GM19397 (cell line): ENCODE measurements at regions not wholly inside any gene's neighbourhood (a gene's known extent, or its start where the extent isn't known, plus 50 kb on each side); places are given as distances from the start of the nearest gene placed in this dataset.

Experiments
- ATAC-seq: cut with Tn5 transposase; IDR thresholded peaks from one replicate; pipeline ENCODE4 v1.9.1; 2021; ENCODE audit warnings: mild to moderate bottlenecking, moderate library complexity; ENCODE audit not compliant: unreplicated experiment

DNA sequence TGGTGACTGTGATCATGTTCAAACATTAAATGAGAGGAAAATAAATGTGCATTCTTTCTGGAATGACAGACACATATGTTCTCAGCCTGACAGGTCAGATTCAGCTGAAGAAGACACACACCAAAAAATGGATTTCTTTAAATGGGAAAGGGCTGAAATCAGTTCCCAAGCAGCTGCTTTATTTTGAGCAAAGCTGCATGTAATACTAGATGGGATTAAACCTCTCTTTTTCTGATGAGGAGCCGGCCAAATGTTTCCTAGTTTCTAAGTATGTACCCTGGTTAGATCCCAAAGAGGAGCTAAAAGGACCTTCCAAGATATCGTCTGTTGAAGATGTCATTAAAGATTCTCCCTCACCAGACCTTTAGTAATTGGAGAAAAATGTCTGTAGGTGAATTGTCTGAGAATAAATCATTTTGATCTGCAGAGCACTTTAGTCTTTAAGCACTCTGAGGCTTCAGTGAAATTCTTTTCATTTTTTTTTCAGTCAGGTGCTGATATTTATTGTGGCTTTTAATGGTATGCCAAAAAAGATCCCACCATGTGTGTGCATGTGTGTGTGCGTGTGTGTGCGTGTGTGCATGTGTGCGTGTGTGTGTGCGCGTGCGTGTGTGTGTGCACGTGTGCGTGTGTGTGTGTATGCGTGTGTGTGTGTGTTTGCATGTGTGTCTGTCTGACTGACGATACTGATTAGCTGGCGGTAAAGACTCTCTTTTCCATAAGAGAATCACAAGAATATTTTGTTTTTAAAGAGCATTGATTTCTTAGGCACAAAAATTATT, 175.8 kb downstream of the IRS1 start:
- no peak for ATAC-seq

DNA sequence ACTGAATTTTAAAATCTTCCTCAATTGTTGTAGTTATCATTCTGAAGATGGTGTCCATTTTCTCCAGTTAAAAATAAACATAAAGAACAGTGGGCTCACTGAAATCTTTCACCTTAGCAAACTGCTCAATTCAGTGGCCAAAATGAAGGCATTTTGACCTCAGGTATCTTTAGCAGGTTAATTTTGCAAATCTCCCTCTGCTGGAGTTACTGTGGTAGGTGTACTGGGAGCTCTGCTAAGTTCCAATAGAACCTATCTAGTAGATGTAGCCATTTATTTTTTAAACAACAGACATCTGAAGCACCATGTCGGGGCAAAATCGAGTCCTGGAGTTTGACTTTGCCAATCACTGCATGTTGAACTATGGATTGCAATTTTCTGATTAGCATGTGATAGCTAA, 177.1 kb downstream of the IRS1 start:
- no peak for ATAC-seq

DNA sequence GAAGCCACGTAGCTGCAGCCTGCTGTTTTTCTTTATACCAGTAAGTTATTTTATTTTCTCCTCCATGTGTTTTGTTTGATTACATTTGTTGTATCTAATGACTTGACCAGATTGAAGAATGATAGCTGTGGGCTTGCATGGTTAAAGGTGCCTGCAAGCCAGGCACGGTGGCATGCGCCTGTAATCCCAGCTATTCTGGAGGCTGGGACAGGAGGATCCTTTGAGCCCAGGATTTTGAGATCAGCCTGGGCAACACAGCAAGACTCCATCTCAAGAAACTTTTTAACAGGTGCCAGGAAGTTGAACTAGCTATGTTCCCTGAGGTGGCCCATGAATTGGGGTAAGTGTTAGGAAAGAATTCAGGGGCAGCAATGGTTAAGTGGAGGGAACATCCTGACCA, 179.4 kb downstream of the IRS1 start:
- ATAC-seq: no peak

DNA sequence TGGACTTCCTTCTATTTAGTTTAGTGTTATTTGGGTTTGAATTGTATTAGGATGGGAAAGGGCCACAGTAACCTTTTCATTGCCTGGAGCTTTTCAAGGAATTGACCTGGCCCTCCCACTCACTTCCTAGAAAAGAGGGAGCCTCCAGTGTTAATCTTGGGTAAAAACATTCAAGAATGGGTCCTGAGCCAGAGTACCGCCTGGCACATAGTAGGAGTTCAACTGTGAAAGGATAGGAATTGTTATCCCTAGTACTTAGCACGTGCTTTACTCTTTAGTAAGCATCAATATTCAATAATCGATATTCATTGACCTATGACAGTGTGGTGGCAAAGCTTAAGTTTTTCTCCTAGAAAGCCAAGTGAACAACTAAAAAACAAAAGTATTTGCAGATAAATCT, 179.9 kb downstream of the IRS1 start:
- ATAC-seq: no peak

DNA sequence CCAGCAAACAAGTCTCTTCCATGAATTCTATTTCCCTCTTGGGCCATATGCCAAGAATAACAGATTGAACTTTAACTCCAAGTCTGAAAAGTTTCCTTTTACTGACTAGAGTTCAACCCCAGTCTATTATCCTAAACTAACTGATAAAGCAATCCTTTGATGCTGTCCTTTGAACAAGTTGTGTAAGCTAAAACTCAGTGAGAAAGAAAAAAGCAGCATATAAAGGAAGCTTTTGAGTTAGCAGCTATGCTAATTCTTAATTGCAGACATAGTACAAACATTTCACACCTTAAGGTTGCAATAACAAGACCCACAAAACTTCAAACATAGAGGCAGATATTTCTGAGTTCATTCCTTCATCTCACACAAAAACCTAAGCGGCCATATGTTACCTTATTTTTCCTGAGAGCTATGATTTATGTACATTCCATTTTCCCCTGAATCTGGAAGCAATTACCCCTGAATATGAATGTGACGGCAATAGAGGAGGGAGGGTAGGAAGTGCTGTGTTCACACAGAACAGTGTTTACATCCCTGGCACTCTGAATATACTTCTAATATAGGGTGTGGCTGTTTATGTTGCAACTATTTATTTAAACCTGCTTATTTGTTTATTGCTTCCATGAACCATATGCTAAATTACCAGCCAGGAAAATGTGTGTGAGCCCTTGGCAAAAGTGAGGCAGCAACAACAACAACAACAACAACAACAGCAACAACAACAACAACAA, 180.6 kb downstream of the IRS1 start:
- no peak for ATAC-seq

DNA sequence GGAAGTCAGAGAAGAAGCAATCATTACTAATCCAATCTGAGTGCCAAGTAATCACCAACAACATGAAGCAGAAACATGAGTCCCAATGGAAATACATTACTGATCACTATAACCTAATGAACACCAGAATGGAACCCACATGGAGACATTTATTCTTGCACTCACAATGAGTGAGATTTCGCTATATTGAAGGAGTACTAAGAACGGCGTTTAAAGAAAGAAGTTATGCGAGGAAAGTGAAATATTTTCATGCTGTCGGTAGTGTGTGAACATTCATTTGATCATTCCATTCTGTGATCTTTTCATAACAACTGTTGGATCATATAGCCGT, 181.1 kb downstream of the IRS1 start:
- ATAC-seq: no peak

DNA sequence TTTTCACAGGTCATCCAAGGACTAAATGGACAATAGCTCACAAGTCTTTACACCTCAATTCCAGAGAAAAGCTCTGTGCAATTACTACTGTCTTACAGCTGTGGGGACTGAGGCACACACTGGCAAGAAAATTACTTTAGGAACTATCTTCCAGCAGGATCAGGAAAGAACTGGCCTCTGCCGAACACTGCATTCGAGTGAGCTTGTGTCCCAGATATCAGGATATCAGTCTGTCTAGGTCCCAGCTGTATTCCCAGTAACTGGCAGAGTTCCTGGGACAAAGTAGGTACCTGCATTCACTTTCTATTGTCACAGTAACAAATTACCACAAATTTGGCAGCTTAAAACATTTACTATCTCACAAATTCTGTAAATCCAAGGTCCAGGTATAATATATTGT, 183.7 kb downstream of the IRS1 start:
- no peak for ATAC-seq

DNA sequence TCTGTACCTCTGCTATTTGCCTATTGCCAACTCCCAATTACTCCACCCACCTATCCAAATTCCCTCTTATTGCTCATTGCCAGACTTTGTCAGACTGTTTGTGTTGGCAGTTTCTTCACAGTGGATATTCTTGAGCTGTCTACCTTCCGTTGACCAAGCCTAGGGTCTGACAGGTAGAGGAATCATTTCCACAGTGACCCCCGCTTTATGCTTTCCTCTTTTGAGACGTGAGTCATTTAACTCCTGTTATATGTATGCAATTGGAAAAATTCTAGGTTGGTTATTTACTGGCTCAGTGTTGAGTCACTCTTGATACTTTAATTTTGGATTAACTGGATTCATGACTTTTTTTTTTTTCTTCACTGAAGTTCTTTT, 187.7 kb downstream of the IRS1 start:
- no peak for ATAC-seq

DNA sequence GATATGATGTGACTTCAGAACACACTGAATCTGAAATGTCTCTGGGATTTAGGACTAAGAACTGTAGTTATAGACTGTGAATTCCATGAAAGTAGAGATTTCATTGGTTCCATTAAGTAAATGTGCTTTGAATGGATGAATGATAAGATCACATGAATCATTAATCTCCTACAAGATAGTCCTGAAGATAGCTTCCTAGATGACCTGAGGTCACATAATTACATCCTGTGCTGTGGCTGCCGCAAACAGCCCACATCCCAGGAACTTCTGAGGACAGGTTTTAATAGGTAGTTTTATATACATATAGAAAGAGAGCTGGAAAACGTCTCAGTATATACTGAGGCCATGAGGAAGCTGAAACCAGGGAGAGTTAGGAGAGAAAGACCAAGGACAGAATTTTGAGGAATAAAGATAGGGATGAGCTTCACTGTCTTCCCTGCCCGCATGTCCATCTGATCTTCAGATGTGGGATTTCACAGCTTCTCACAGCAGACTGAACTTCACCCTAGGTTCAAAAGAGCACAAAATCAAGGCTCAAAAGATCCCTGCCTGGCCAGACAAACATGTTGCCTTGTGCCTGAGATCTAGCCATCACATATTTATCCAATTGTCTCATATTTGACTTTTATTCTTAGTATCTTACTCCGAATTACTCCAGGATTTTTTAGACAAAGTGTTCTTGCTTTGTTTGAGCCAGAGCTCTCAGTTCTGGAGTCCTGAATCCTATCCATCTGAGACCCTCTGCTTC, 188.2 kb downstream of the IRS1 start:
- no peak for ATAC-seq

DNA sequence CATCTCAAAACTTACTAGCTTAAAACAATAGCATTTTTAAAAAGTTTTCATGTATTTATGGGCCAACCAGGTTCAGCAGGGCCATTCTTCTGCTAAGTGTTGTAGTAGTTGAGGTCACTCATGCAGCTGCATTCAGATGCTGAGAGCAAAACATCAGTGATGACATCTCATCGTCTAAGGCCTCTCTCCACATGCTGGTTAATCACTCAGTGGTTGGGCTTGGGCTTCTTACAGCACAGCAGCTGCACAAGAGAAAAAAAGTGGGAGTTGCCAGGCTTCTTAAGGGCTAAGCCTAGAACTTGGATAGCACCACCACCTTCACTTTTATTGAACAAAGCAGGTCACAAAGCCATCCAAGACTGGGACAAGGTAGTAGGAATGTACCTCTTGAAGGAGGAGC, 190.3 kb downstream of the IRS1 start:
- no peak for ATAC-seq

DNA sequence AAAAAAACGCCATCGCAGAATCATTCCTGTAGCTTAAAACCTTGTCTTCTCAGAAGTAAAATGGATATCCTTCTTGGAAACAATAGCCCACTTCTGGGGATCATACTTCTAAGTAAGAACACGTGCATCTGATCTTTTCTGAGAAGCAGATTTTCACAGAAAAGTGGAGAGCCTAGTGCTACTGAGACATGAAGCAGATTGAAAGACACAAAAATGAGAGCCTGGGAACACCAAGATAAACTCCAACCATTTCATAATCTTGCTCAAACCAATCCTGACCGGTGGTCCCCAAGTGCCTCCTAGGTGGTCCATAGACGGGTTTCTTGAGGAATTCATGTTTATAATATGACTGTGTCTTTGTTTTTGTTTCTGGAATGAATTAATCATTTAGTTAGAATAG, 191.2 kb downstream of the IRS1 start:
- ATAC-seq: no peak

DNA sequence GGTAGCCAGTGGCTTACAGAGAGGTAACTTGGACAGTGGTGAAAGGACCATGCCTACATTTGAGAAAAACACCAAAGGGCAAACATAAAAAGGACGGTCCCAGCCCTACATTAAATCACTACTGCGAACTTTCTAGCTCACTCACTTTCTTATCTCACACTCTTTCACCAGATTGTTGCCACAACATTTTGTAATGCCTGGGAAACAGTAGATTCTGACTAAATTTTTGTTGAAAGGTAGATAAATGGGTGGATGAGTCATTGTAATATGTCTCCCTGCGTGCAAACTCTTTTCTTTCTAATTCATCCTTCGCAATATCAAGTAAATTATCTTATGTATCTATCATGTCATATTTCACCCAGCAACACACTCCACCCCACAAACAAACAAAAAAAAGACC, 192.2 kb downstream of the IRS1 start:
- no peak for ATAC-seq

DNA sequence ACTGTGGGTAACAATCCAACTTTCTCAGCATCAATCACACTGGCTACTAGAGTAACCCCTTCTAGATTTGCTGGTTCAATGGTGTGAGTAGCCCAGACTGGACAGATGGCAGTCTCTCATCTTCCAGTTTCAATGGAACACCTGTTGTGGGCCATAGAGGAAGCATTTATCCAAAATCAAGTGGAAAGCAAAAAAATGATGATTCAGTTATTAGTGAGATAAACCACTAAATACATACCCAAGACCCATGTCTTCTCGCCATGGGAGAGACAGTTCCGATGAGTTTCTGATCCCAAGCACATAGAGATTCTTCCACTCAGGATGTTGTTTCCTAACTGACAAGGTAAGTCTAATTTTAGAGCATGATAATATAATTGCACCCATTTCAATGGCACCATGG, 194.0 kb downstream of the IRS1 start:
- ATAC-seq: no peak

DNA sequence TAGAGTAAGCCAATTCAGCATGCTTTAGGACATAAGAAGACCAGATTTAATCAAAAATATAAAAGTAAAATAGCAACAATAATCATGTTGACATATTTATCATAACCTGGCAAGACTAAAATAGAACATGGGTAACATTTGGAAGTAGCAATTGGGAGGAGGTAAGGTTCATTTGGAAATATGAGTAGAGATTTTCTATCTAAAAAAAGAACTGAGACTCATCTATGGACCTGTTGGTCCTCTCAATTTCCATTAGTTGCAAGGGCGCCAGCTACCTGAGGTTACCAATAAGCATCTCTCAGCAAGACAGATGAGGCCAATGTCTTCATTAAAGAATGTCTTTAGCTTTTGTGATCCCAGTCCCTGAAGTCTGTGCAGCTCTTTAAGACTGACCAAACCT, 196.0 kb downstream of the IRS1 start:
- ATAC-seq: no peak

DNA sequence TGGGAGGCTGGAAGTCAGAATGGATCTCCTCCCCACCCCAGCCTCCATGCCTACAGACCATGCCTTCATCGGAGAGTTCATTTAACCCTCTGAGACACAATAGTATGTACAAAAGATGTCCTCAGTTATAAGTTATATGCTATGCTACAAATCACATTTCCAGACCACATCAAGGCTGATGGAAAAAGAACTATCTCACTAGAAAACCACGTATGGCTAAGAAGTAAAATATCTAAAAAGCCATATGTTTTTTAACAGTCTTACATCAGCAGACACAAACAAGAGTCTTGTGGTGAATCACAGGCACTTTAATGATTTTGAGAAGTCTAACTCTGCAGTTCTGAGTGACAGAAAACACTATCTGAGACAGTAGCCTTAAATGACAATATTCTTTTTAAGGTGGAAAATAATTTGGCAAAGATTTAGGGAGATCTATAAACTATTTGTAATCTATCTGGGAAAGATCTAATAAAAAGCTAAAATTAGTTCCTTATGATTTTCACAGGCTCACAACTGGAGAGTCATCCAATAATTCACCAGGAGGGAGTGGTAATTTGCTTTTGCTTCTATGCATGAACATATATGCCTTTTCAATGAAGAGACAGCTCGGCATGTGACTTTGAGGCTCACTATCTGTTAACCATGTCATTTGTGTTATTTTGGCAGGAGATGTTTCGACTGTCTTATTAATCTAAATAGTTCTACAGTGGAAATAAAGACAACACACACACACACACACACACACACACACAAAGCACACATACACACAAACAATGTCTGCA, 197.5 kb downstream of the IRS1 start:
- no peak for ATAC-seq

DNA sequence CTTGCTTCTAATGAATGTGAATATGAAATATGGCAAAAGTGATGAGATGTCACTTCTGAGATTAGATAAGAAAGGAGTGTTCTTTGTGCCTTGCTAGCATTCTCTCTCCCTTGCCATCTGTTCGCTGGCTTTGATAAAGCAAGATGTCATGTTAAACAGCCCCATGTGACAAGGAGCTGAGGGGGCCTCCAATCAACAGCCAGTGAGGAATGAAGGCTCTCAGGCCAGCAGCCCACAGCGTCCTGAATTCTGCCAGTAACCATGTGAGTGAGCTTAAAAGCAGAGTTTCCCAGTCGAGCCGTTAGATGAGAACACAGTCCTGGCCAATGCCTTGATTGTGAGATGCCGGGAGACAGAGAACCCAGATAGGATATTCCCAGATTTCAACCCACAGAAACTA, 198.8 kb downstream of the IRS1 start:
- no peak for ATAC-seq

DNA sequence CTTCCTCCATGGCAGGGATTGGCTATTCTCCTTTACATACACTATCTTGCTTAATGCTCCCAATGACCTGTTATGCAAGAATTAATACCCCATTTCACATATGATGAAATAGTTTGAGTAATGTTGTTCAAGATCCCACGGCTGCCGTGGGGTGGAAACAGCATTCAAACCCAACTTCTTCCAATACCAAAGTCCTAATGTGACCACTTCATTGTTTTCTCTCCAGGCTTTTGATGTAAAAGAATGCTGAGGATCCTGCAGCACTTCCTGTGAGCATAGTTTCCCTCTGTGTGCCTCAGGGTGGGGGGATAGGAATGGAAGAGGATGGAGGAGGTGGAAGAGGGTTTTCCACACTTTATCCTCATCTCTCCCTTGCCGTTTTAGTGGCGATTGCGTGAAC, 199.4 kb downstream of the IRS1 start:
- no peak for ATAC-seq

DNA sequence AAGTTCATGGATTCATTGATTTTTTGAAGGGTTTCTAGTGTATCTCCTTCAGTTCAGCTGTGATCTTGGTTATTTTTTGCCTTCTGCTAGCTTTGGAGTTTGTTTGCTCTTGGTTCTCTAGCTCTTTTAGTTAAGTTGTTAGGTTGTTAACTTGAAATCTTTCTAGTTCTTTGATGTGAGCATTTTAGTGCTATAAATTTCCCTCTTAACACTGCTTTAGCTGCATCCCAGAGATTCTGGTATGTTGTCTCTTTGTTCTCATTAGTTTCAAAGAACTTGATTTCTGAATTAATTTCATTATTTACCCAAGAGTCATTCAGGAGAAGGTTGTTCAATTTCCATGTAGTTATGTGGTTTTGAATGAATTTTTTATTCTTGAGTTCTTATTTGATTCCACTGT, 210.6 kb downstream of the IRS1 start:
- no peak for ATAC-seq

DNA sequence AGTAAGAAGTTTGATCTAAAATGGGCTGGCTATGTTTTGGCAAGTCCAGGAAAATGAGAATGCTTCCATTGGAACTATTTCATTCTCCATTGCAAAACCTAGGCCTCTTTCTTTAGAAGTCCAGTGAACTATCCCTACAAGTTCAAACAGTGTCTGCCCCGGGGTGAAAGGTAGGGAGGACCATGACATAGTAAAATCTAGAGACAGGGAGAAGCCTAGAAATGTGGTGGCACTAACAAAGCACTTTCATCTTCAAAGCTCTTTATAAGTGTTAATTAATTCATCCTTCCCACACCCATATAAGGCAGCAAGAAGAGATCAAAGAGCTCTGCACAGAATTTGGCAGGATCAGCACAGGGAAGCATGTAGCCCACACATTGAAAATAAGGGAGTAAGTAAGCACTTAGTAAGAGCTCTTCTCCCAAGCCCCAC, 214.5 kb downstream of the IRS1 start:
- no peak for ATAC-seq

DNA sequence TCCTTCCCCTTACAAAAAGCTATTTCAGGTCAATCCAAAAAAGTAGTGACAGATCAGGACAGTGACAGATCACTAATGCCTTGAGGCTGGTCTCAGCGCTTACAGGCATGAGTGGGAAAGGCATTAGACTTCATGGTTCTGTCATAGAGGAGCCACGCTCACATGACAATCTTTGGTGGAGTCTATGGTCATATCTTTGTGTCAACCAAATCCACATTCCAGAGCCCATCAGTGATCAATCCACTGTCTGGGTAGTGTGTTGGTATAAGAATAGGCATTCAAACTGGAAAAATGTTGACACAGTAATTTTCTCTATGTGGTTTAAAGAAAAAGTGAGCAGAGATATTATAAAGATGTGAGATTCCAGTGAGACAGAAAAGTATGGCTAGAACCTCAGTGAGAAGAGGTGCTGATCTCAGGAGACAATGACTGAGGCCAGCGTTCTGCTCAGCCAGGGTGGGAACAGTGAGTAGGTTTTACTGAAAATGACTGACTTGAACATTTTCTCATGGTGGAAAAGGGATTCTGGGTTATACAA, 215.0 kb downstream of the IRS1 start:
- no peak for ATAC-seq

DNA sequence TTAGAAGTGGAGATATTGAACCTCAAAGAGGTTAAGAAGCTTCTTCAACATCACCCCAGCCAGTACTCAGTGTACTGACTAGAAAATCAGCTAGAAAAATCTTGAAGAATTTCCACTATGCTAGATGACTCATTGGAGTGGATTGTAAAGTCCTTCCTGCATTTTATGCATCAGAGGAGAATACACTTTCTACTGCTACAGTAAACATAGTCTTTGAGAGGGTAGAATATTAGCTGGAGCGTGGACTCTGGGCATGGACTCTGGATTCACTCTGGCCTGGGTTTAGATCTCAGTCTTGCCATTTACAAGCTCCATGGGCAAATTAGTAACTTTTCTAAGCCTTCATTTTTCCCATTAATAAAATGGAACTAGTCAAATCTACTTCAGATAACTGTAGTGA, 215.9 kb downstream of the IRS1 start:
- ATAC-seq: no peak
